Mesendoderm (in vitro differentiated cells): ENCODE measurements at regions not wholly inside any gene's neighbourhood (a gene's known extent, or its start where the extent isn't known, plus 50 kb on each side); places are given as distances from the start of the nearest gene placed in this dataset.
A peak's percentile ranks its signal among the peaks of the same experiment; 100 is the strongest.

ENCODE experiments used
- DNase-seq: peaks from one replicate; pipeline ENCODE4 v3.0.0; 2013
- H2AK5ac ChIP-seq: 2 replicates; pipeline ENCODE4 v1.6.1; 2013; ENCODE audit warnings: low read length, inconsistent platforms
- H2BK120ac ChIP-seq: 2 replicates; pipeline ENCODE4 v1.6.1; 2013; ENCODE audit warnings: low read depth, mild to moderate bottlenecking, low read length, moderate library complexity, mixed read lengths
- H2BK15ac ChIP-seq: replicated peaks from 2 replicates; pipeline ENCODE4 v1.6.1; 2013; ENCODE audit warnings: low read depth, mild to moderate bottlenecking, moderate library complexity
- H2BK5ac ChIP-seq: 2 replicates; pipeline ENCODE4 v1.6.1; 2013; ENCODE audit warnings: low read length, inconsistent platforms
- H3K18ac ChIP-seq: 2 replicates; pipeline ENCODE4 v1.6.1; 2013; ENCODE audit warnings: mild to moderate bottlenecking, low read length, mixed read lengths
- H3K23ac ChIP-seq: one replicate; pipeline ENCODE4 v1.6.1; 2013; ENCODE audit warnings: low read length
- H3K27ac ChIP-seq: 2 replicates; pipeline ENCODE4 v1.5.1; 2013; ENCODE audit warnings: low read depth, mild to moderate bottlenecking, inconsistent platforms, low read length, moderate library complexity
- H3K27me3 ChIP-seq: 2 replicates; pipeline ENCODE4 v1.6.1; 2013; ENCODE audit warnings: low read length, control low read depth, mild to moderate bottlenecking, inconsistent platforms; ENCODE audit not compliant: insufficient read depth, poor library complexity
- H3K36me3 ChIP-seq: 2 replicates; pipeline ENCODE4 v1.6.1; 2013; ENCODE audit warnings: low read length, inconsistent platforms; ENCODE audit not compliant: control insufficient read depth, insufficient read depth
- H3K4ac ChIP-seq: one replicate; pipeline ENCODE4 v1.6.1; 2013; ENCODE audit warnings: low read depth, mild to moderate bottlenecking, low read length, moderate library complexity
- H3K4me1 ChIP-seq: 2 replicates; pipeline ENCODE4 v1.6.1; 2013; ENCODE audit warnings: low read depth, low read length, inconsistent platforms; ENCODE audit not compliant: control insufficient read depth
- H3K4me2 ChIP-seq: 2 replicates; pipeline ENCODE4 v1.6.1; 2013; ENCODE audit warnings: low read length
- H3K4me3 ChIP-seq: 2 replicates; pipeline ENCODE4 v1.5.1; 2013; ENCODE audit warnings: mild to moderate bottlenecking, low read length
- H3K56ac ChIP-seq: one replicate; pipeline ENCODE4 v1.6.1; 2013; ENCODE audit warnings: low read length
- H3K79me1 ChIP-seq: 2 replicates; pipeline ENCODE4 v1.6.1; 2013; ENCODE audit warnings: low read length, inconsistent platforms
- H3K79me2 ChIP-seq: 2 replicates; pipeline ENCODE4 v1.6.1; 2013; ENCODE audit warnings: mild to moderate bottlenecking, low read length; ENCODE audit not compliant: control insufficient read depth, insufficient read depth
- H3K9ac ChIP-seq: 2 replicates; pipeline ENCODE4 v1.6.1; 2013; ENCODE audit warnings: low read length, inconsistent platforms
- H4K5ac ChIP-seq: one replicate; pipeline ENCODE4 v1.6.1; 2013; ENCODE audit warnings: low read length
- H4K8ac ChIP-seq: one replicate; pipeline ENCODE4 v1.6.1; 2013; ENCODE audit warnings: low read depth, mild to moderate bottlenecking, control low read depth, low read length, moderate library complexity
- WGBS: extraction: QIAGEN DNeasy Blood & Tissue Kit; methylation state at CpG from one replicate; pipeline ENCODE4 v1.1.7; 2013; ENCODE audit warnings: low lambda C conversion rate, missing lambda C conversion rate; ENCODE audit not compliant: insufficient coverage; ENCODE audit errors: extremely low coverage; 5-methylcytosine and 5-hydroxymethylcytosine counted together

- no peak for DNase-seq
- WGBS, result no CpG with 5 or more reads among the region's 2 CpGs
- Histone ChIP-seq H4K5ac (no peak overlapping the region), H2BK120ac (no peak overlapping the region), H3K18ac (no peak overlapping the region), H3K4me1 (no peaks in the 10 kb centered on the region), H3K4me3 (no peak overlapping the region), H3K27ac (no peak overlapping the region), H3K27me3 (no peaks in the 10 kb centered on the region), H2BK15ac (no peak overlapping the region), H3K9ac (no peak overlapping the region), H3K79me2 (no peaks in the 10 kb centered on the region), H2BK5ac (no peak overlapping the region), H3K56ac (no peak overlapping the region), H3K4me2 (no peak overlapping the region), H3K79me1 (no peaks in the 10 kb centered on the region), H4K8ac (no peak overlapping the region), H3K23ac (no peak overlapping the region), H2AK5ac (no peak overlapping the region), H3K4ac (no peak overlapping the region), H3K36me3 (no peaks in the 10 kb centered on the region)
Measured at GRCh38 chr4:117873779-117874178, 160.5 kb upstream of the NDST3 start.

DNA sequence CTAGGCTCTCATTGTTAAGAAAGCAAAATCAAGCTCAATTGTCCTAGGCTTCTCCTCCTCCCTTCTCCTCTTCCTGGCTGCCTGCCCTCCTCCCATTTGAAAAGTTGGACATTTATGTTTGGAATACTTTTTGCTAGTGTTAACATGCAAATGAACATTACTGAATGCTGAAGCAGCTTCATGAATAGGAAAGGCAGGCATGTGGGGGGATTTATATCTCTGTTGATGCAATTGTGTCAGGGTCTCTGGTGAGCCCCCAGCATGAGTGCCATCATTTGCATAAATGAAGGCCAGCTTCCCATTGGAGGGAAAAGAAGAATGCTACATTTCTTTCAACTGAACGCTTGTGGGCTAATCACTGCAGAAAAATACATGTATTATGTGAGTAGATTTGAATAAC lies 160.1 kb upstream of the NDST3 start:
- Histone ChIP-seq H3K4me3 (no peak overlapping the region), H4K5ac (no peak overlapping the region), H2AK5ac (no peak overlapping the region), H3K18ac (no peak overlapping the region), H3K4me1 (no peaks in the 10 kb centered on the region), H3K79me2 (no peaks in the 10 kb centered on the region), H3K23ac (no peak overlapping the region), H3K4me2 (no peak overlapping the region), H4K8ac (no peak overlapping the region), H3K36me3 (no peaks in the 10 kb centered on the region), H2BK15ac (no peak overlapping the region), H3K79me1 (no peaks in the 10 kb centered on the region), H2BK120ac (no peak overlapping the region), H3K9ac (no peak overlapping the region), H3K27me3 (no peaks in the 10 kb centered on the region), H3K56ac (no peak overlapping the region), H3K4ac (no peak overlapping the region), H2BK5ac (no peak overlapping the region), H3K27ac (no peak overlapping the region)
- no peak for DNase-seq
- no CpG with 5 or more reads among the region's 1 CpG for WGBS

DNA sequence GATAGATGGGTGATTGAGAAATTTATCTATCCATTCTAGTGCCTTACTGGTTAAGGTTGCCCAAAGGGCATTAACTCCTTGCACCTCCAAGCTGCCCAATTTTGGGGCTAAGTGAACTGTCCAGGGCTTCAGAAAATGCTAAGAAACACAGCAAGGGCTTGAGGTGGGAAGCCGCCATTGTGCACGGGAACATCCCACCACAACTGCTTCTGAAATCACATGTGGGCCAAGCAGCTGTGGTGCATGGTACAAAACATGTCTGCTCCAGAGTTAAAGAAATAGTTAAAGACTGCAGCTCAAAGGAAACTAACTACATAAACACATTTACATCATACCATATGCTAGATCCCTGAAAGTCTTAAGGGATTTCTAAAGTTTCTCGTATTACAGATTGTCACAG lies 144.3 kb upstream of the NDST3 start:
- DNase-seq, result no peak

GRCh38 chr4:117893207-117893606 lies 141.1 kb upstream of the NDST3 start:
- H2BK120ac ChIP-seq, result no peak overlapping the region
- no CpG with 5 or more reads among the region's 1 CpG for WGBS
- no peak overlapping the region for H2BK5ac ChIP-seq
- H3K27ac ChIP-seq, result no peak overlapping the region
- H3K9ac ChIP-seq, result no peak overlapping the region
- no peaks in the 10 kb centered on the region for H3K36me3 ChIP-seq
- H4K5ac ChIP-seq, result no peak overlapping the region
- no peaks in the 10 kb centered on the region for H3K27me3 ChIP-seq
- DNase-seq, result no peak
- H3K79me2 ChIP-seq, result no peaks in the 10 kb centered on the region
- H3K18ac ChIP-seq, result no peak overlapping the region
- H4K8ac ChIP-seq, result no peak overlapping the region
- no peak overlapping the region for H3K4me2 ChIP-seq
- no peaks in the 10 kb centered on the region for H3K79me1 ChIP-seq
- no peak overlapping the region for H2BK15ac ChIP-seq
- H2AK5ac ChIP-seq, result no peak overlapping the region
- no peak overlapping the region for H3K4ac ChIP-seq
- H3K23ac ChIP-seq, result no peak overlapping the region
- no peak overlapping the region for H3K56ac ChIP-seq
- H3K4me3 ChIP-seq, result no peak overlapping the region
- H3K4me1 ChIP-seq, result peaks cover 1% of the 10 kb centered on the region

More for the DNA sequence above, 144.3 kb upstream of the NDST3 start:
- Histone ChIP-seq H4K8ac (no peak overlapping the region), H3K27me3 (no peaks in the 10 kb centered on the region), H3K27ac (no peak overlapping the region), H4K5ac (no peak overlapping the region), H3K79me2 (no peaks in the 10 kb centered on the region), H3K36me3 (no peaks in the 10 kb centered on the region), H3K4me2 (no peak overlapping the region), H3K4me1 (peaks cover 1% of the 10 kb centered on the region), H3K4ac (no peak overlapping the region), H2BK15ac (no peak overlapping the region), H3K79me1 (no peaks in the 10 kb centered on the region), H2BK120ac (no peak overlapping the region), H3K18ac (no peak overlapping the region), H2BK5ac (no peak overlapping the region), H2AK5ac (no peak overlapping the region), H3K4me3 (no peak overlapping the region), H3K9ac (no peak overlapping the region), H3K56ac (no peak overlapping the region), H3K23ac (no peak overlapping the region)
- WGBS, result no CpG with 5 or more reads among the region's 3 CpGs

DNA sequence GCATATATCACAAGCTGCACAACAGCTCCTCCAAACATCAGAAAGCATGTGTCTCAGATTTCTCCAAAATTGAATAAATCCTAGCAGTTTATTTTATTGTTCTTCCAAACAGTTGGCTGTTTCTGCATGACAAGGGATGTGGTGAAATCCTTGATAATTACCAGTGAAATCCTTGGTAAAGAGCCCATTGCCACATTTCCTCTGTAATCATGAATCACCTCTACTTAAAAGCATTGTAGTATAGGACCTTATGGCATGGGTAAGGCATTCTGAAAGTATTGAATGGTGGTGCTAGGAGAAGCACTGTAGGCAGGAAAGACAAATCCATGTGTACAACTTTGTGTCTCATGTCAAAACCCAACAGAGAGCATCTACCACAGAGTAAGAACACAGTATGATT lies 135.8 kb upstream of the NDST3 start:
- H2BK15ac ChIP-seq, result no peak overlapping the region
- H3K9ac ChIP-seq, result no peak overlapping the region
- H3K4me2 ChIP-seq, result no peak overlapping the region
- H3K36me3 ChIP-seq, result no peaks in the 10 kb centered on the region
- no peak overlapping the region for H4K5ac ChIP-seq
- no peak overlapping the region for H3K4me3 ChIP-seq
- no peaks in the 10 kb centered on the region for H3K79me2 ChIP-seq
- peaks cover 8% of the 10 kb centered on the region for H3K4me1 ChIP-seq
- no peaks in the 10 kb centered on the region for H3K79me1 ChIP-seq
- H3K23ac ChIP-seq, result no peak overlapping the region
- H2BK120ac ChIP-seq, result no peak overlapping the region
- no peak overlapping the region for H4K8ac ChIP-seq
- H3K4ac ChIP-seq, result no peak overlapping the region
- no peak for DNase-seq
- H2BK5ac ChIP-seq, result no peak overlapping the region
- no peak overlapping the region for H2AK5ac ChIP-seq
- no peaks in the 10 kb centered on the region for H3K27me3 ChIP-seq
- no peak overlapping the region for H3K18ac ChIP-seq
- no peak overlapping the region for H3K56ac ChIP-seq
- no peak overlapping the region for H3K27ac ChIP-seq

- H3K9ac ChIP-seq, result no peak overlapping the region
- H3K18ac ChIP-seq, result no peak overlapping the region
- no peaks in the 10 kb centered on the region for H3K27me3 ChIP-seq
- no peak overlapping the region for H2AK5ac ChIP-seq
- no peak overlapping the region for H3K23ac ChIP-seq
- no peaks in the 10 kb centered on the region for H3K79me2 ChIP-seq
- peak; percentile 93 for DNase-seq
- H3K79me1 ChIP-seq, result no peaks in the 10 kb centered on the region
- peaks cover 8% of the 10 kb centered on the region for H3K4me1 ChIP-seq
- H3K4me2 ChIP-seq, result no peak overlapping the region
- H3K56ac ChIP-seq, result no peak overlapping the region
- H3K4me3 ChIP-seq, result no peak overlapping the region
- no peak overlapping the region for H4K5ac ChIP-seq
- no peak overlapping the region for H2BK5ac ChIP-seq
- H4K8ac ChIP-seq, result no peak overlapping the region
- H3K4ac ChIP-seq, result no peak overlapping the region
- H2BK120ac ChIP-seq, result no peak overlapping the region
- H3K36me3 ChIP-seq, result no peaks in the 10 kb centered on the region
- H2BK15ac ChIP-seq, result no peak overlapping the region
- WGBS, result no CpG with 5 or more reads among the region's 2 CpGs
- H3K27ac ChIP-seq, result no peak overlapping the region
Measured at GRCh38 chr4:117900832-117901231, 133.5 kb upstream of the NDST3 start.
